ENCODE measurements at regions not wholly inside any gene's neighbourhood (a gene's known extent, or its start where the extent isn't known, plus 50 kb on each side); places are given as distances from the start of the nearest gene placed in this dataset.

DNA sequence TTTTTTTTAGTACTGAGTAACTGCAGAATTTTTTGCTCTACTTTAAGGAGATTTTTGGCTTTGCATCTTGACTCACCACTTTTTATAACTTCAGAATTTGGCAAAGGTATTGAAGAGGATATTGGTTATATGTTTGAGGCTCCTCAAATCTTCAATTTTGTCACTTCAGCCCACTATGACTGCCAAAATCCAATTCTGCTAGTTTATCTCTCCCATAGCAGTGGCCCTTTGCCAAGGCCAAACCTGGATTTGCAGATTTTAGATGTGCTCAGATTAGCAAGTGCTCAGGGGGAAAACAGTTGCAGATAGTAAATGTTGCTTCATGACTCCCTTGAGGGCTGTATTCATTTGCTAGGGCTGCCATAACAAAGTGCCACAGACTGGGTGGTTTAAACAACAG is 427.5 kb downstream of the ADRA2A start:
- no peak overlapping the region for H3K4me3 Mint-ChIP-seq
- ATAC-seq, result no peak
- TF ChIP-seq ZNF423 (CRISPR knock-in tag; IDR thresholded peaks at IDR 0.05) (no peak), ETV6 (CRISPR knock-in tag; IDR thresholded peaks at IDR 0.05) (no peak), NFE2L1 (CRISPR knock-in tag; IDR thresholded peaks at IDR 0.05) (no peak)
- POLR2A ChIA-PET, result no interaction called here
- H3K9me3 Mint-ChIP-seq, result peaks cover 45% of the 10 kb centered on the region
- peaks cover 34% of the 10 kb centered on the region for H3K36me3 Mint-ChIP-seq
- CTCF ChIA-PET, result no interaction called here
- H3K27me3 Mint-ChIP-seq (ENCODE audit: low read depth), result no peaks in the 10 kb centered on the region
- H3K4me1 Mint-ChIP-seq, result peaks cover 38% of the 10 kb centered on the region
- no peak for DNase-seq (ENCODE audit: low spot score)
- no peak overlapping the region for H3K27ac Mint-ChIP-seq

DNA sequence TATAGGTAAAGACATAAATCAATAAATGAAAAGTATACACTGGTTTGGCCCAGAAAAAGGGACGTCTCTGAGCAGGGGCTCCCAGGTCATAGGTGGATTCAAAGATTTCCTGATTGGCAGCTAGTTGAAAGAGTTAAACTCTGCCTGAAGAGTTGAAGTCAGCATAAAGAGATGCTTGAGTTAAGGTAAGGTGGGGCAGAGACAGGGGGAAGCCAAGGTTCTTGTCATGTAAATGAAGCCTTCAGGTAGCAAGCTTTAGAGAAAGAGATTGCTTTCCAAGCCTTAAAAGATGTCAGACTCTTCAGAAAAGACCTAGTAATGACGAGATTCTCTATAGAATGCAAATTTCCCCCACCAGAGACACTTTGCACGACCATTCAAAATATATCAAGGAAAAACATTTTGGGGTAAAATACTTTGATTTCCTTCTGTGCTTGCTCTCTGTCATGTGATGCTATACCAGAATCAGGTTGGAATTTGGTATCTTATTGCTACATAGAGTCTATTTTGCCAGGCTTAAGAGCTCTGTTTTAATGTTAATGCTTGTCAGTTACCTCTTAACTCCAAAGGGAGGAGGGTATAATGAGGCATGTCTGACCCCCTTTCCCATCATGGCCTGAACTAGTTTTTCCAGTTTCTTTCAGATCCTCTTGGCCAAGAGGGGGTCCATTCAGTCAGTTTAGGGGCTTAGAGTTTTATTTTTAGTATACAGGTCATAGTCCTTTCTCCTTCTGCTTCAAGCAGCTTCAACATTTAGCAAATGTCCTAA is 429.6 kb downstream of the ADRA2A start:
- H3K9me3 Mint-ChIP-seq, result peaks cover 49% of the 10 kb centered on the region
- peak overlapping the region; percentile 90 for H3K27ac Mint-ChIP-seq
- peak overlapping the region; percentile 24 for H3K4me3 Mint-ChIP-seq
- POLR2A ChIA-PET, result no interaction called here
- DNase-seq (ENCODE audit: low spot score) (no peak), ATAC-seq (peak; percentile 92)
- peaks cover 34% of the 10 kb centered on the region for H3K36me3 Mint-ChIP-seq
- H3K4me1 Mint-ChIP-seq, result peaks cover 48% of the 10 kb centered on the region
- no peaks in the 10 kb centered on the region for H3K27me3 Mint-ChIP-seq (ENCODE audit: low read depth)
- CTCF ChIA-PET, result interaction anchor here (1.1 to 1.3 kb wide), 2 partner anchors 485 to 631 kb away, joined by 3 to 4 read pairs; no protein-coding TSS in a partner anchor
- TF ChIP-seq, protein P1, sequence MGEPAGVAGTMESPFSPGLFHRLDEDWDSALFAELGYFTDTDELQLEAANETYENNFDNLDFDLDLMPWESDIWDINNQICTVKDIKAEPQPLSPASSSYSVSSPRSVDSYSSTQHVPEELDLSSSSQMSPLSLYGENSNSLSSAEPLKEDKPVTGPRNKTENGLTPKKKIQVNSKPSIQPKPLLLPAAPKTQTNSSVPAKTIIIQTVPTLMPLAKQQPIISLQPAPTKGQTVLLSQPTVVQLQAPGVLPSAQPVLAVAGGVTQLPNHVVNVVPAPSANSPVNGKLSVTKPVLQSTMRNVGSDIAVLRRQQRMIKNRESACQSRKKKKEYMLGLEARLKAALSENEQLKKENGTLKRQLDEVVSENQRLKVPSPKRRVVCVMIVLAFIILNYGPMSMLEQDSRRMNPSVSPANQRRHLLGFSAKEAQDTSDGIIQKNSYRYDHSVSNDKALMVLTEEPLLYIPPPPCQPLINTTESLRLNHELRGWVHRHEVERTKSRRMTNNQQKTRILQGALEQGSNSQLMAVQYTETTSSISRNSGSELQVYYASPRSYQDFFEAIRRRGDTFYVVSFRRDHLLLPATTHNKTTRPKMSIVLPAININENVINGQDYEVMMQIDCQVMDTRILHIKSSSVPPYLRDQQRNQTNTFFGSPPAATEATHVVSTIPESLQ (CRISPR knock-in tag; IDR thresholded peaks at IDR 0.05), result no peak
- TF ChIP-seq MYBL2 (CRISPR knock-in tag; IDR thresholded peaks at IDR 0.05), result no peak
- TF ChIP-seq SMAD4 (CRISPR knock-in tag; IDR thresholded peaks at IDR 0.05), result no peak
- no peak for TF ChIP-seq GABPB1 (CRISPR knock-in tag; IDR thresholded peaks at IDR 0.05)
- TF ChIP-seq, protein P2, sequence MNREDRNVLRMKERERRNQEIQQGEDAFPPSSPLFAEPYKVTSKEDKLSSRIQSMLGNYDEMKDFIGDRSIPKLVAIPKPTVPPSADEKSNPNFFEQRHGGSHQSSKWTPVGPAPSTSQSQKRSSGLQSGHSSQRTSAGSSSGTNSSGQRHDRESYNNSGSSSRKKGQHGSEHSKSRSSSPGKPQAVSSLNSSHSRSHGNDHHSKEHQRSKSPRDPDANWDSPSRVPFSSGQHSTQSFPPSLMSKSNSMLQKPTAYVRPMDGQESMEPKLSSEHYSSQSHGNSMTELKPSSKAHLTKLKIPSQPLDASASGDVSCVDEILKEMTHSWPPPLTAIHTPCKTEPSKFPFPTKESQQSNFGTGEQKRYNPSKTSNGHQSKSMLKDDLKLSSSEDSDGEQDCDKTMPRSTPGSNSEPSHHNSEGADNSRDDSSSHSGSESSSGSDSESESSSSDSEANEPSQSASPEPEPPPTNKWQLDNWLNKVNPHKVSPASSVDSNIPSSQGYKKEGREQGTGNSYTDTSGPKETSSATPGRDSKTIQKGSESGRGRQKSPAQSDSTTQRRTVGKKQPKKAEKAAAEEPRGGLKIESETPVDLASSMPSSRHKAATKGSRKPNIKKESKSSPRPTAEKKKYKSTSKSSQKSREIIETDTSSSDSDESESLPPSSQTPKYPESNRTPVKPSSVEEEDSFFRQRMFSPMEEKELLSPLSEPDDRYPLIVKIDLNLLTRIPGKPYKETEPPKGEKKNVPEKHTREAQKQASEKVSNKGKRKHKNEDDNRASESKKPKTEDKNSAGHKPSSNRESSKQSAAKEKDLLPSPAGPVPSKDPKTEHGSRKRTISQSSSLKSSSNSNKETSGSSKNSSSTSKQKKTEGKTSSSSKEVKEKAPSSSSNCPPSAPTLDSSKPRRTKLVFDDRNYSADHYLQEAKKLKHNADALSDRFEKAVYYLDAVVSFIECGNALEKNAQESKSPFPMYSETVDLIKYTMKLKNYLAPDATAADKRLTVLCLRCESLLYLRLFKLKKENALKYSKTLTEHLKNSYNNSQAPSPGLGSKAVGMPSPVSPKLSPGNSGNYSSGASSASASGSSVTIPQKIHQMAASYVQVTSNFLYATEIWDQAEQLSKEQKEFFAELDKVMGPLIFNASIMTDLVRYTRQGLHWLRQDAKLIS (CRISPR knock-in tag; IDR thresholded peaks at IDR 0.05; ENCODE audit: borderline replicate concordance), result no peak
- no peak for TF ChIP-seq ELF4 (CRISPR knock-in tag; IDR thresholded peaks at IDR 0.05; ENCODE audit: low read depth)
- no peak for TF ChIP-seq ZNF423 (CRISPR knock-in tag; IDR thresholded peaks at IDR 0.05)
- no peak for TF ChIP-seq SOX15 (CRISPR knock-in tag; IDR thresholded peaks at IDR 0.05)
- TF ChIP-seq, protein P3, sequence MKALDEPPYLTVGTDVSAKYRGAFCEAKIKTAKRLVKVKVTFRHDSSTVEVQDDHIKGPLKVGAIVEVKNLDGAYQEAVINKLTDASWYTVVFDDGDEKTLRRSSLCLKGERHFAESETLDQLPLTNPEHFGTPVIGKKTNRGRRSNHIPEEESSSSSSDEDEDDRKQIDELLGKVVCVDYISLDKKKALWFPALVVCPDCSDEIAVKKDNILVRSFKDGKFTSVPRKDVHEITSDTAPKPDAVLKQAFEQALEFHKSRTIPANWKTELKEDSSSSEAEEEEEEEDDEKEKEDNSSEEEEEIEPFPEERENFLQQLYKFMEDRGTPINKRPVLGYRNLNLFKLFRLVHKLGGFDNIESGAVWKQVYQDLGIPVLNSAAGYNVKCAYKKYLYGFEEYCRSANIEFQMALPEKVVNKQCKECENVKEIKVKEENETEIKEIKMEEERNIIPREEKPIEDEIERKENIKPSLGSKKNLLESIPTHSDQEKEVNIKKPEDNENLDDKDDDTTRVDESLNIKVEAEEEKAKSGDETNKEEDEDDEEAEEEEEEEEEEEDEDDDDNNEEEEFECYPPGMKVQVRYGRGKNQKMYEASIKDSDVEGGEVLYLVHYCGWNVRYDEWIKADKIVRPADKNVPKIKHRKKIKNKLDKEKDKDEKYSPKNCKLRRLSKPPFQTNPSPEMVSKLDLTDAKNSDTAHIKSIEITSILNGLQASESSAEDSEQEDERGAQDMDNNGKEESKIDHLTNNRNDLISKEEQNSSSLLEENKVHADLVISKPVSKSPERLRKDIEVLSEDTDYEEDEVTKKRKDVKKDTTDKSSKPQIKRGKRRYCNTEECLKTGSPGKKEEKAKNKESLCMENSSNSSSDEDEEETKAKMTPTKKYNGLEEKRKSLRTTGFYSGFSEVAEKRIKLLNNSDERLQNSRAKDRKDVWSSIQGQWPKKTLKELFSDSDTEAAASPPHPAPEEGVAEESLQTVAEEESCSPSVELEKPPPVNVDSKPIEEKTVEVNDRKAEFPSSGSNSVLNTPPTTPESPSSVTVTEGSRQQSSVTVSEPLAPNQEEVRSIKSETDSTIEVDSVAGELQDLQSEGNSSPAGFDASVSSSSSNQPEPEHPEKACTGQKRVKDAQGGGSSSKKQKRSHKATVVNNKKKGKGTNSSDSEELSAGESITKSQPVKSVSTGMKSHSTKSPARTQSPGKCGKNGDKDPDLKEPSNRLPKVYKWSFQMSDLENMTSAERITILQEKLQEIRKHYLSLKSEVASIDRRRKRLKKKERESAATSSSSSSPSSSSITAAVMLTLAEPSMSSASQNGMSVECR (CRISPR knock-in tag; IDR thresholded peaks at IDR 0.05; ENCODE audit: borderline replicate concordance), result no peak
- TF ChIP-seq JAZF1 (CRISPR knock-in tag; IDR thresholded peaks at IDR 0.05), result no peak
- TF ChIP-seq, protein P4, sequence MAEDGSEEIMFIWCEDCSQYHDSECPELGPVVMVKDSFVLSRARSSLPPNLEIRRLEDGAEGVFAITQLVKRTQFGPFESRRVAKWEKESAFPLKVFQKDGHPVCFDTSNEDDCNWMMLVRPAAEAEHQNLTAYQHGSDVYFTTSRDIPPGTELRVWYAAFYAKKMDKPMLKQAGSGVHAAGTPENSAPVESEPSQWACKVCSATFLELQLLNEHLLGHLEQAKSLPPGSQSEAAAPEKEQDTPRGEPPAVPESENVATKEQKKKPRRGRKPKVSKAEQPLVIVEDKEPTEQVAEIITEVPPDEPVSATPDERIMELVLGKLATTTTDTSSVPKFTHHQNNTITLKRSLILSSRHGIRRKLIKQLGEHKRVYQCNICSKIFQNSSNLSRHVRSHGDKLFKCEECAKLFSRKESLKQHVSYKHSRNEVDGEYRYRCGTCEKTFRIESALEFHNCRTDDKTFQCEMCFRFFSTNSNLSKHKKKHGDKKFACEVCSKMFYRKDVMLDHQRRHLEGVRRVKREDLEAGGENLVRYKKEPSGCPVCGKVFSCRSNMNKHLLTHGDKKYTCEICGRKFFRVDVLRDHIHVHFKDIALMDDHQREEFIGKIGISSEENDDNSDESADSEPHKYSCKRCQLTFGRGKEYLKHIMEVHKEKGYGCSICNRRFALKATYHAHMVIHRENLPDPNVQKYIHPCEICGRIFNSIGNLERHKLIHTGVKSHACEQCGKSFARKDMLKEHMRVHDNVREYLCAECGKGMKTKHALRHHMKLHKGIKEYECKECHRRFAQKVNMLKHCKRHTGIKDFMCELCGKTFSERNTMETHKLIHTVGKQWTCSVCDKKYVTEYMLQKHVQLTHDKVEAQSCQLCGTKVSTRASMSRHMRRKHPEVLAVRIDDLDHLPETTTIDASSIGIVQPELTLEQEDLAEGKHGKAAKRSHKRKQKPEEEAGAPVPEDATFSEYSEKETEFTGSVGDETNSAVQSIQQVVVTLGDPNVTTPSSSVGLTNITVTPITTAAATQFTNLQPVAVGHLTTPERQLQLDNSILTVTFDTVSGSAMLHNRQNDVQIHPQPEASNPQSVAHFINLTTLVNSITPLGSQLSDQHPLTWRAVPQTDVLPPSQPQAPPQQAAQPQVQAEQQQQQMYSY (CRISPR knock-in tag; IDR thresholded peaks at IDR 0.05), result no peak
- TF ChIP-seq, protein P5, sequence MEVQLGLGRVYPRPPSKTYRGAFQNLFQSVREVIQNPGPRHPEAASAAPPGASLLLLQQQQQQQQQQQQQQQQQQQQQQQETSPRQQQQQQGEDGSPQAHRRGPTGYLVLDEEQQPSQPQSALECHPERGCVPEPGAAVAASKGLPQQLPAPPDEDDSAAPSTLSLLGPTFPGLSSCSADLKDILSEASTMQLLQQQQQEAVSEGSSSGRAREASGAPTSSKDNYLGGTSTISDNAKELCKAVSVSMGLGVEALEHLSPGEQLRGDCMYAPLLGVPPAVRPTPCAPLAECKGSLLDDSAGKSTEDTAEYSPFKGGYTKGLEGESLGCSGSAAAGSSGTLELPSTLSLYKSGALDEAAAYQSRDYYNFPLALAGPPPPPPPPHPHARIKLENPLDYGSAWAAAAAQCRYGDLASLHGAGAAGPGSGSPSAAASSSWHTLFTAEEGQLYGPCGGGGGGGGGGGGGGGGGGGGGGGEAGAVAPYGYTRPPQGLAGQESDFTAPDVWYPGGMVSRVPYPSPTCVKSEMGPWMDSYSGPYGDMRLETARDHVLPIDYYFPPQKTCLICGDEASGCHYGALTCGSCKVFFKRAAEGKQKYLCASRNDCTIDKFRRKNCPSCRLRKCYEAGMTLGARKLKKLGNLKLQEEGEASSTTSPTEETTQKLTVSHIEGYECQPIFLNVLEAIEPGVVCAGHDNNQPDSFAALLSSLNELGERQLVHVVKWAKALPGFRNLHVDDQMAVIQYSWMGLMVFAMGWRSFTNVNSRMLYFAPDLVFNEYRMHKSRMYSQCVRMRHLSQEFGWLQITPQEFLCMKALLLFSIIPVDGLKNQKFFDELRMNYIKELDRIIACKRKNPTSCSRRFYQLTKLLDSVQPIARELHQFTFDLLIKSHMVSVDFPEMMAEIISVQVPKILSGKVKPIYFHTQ (CRISPR knock-in tag; IDR thresholded peaks at IDR 0.05), result no peak
- TF ChIP-seq HMGA2 (CRISPR knock-in tag; IDR thresholded peaks at IDR 0.05), result no peak
- TF ChIP-seq, protein P6, sequence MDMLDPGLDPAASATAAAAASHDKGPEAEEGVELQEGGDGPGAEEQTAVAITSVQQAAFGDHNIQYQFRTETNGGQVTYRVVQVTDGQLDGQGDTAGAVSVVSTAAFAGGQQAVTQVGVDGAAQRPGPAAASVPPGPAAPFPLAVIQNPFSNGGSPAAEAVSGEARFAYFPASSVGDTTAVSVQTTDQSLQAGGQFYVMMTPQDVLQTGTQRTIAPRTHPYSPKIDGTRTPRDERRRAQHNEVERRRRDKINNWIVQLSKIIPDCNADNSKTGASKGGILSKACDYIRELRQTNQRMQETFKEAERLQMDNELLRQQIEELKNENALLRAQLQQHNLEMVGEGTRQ (CRISPR knock-in tag; IDR thresholded peaks at IDR 0.05), result no peak

All from WTC11 (cell line).